Adipose tissue (tissue), 3 donors: ENCODE measurements at regions not wholly inside any gene's neighbourhood (a gene's known extent, or its start where the extent isn't known, plus 50 kb on each side); places are given as distances from the start of the nearest gene placed in this dataset.

Experiments used
- H3K27ac ChIP-seq: one replicate; pipeline ENCODE4 v1.5.1; 2013; ENCODE audit warnings: low read depth, low read length
- WGBS, 3 donors: extraction: QIAGEN DNeasy Blood & Tissue Kit; methylation state at CpG; one replicate each; pipeline ENCODE4 v1.1.7; 2013; 5-methylcytosine and 5-hydroxymethylcytosine counted together
- donor health status: healthy with polysubstance abuse.
- donor health status: Bipolar disorder and iron deficiency.
- donor health status: healthy.

DNA sequence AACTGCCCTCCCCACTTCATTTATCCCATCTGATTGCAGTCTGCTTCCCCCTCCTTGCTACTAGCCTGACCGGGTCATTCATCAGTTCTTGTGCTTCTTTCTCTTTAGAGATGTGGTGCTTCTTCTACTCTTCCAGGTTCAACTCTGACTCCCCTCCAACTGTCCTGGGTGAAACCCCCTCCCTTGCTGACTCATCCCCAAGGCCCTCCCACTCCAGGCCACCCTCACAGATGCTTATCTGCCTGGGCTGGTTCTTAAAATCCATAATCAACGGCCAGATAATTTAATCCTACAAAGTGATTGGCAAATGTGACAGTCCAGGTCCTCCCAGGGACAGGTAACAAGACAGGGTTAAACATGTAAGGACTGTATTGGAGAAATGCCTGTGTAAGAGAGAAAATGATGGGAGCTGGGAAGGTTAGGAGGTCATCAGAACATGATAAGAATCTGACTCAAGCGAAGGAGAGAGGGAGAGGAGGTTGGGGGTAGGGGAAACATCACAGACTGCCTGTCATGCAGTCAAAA is 182.8 kb upstream of the C1QTNF7 start:
- H3K27ac ChIP-seq: no peak overlapping the region
- WGBS, 3 donors: 49 to 77% (median 69%) methylated on average over 3 of the region's 3 CpGs

DNA sequence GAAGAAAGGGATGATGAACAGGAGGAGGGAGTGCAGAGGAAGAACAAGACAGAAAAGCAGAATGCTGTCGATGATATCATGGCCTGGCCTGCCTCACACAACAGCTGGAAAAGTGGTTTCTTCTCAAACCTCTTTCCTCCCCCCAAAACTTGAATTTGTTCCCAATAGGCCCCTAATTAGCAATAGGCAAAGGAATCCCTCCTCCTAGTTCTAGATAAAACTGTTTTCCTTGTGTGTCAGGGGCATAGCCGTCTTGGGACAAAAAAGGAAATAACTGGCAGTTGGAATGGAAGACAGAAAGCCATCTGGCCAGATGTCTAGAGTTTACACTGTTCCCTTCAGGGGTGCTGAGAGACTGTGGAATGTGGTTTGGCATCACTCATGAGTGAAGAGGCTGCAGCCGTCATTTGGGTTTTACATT is 177.8 kb upstream of the C1QTNF7 start:
- WGBS, 3 donors: 41 to 57% (median 44%) methylated on average over 3 of the region's 3 CpGs
- H3K27ac ChIP-seq: no peak overlapping the region

DNA sequence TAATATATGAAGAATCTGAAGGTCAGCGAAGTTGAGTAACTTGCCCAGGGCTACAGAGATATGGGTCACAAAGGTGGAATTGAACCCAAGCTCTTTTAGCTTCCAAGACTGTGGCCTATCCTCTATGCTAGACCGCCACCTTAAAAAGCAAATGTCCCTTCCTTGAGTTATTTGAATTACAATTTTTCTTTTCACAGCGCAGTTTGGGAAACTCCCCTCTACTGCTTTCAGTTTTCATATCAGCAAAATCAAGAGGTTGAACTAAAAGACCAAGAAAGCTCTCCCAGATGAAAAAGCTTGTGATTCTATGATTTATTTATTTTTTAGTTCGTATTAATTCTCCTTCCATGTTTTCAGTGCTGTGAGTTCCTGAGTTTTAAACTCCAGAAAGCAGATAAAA is 174.5 kb upstream of the C1QTNF7 start:
- 65 to 79% (median 73%) methylated on average over 4 of the region's 4 CpGs for WGBS, 3 donors
- no peak overlapping the region for H3K27ac ChIP-seq

GRCh38 chr4:15254236-15254880 is 173.5 kb upstream of the C1QTNF7 start:
- WGBS, 3 donors: 53 to 78% (median 56%) methylated on average over 7 of the region's 7 CpGs
- no peak overlapping the region for H3K27ac ChIP-seq

- no peak overlapping the region for H3K27ac ChIP-seq
- WGBS, 3 donors: 59 to 88% (median 62%) methylated on average over 4 of the region's 4 CpGs
Measured at GRCh38 chr4:15255537-15255936, 172.3 kb upstream of the C1QTNF7 start.

GRCh38 chr4:15260758-15261157 is 167.1 kb upstream of the C1QTNF7 start:
- no peak overlapping the region for H3K27ac ChIP-seq
- WGBS, 3 donors: 61 to 73% (median 67%) methylated on average over 5 of the region's 5 CpGs

DNA sequence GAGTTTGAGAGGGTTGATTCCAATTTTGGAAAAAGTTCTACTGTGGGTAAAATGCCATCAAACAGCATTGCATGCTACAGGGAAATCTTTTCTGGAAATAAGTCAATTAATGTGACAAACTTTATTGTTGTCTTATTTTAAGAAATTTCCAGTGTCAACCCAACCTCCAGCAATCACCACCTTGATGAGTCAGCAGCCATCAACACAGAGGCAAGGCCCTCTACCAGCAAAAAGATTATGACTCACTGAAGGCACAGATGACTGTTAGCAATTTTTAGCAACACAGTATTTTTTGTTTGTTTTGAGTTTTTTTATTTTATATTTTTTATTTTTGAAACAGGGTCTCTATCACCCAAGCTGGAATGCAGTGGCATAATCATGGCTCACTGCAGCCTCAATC is 165.4 kb upstream of the C1QTNF7 start:
- H3K27ac ChIP-seq: no peak overlapping the region

GRCh38 chr4:15270201-15270600 is 157.6 kb upstream of the C1QTNF7 start:
- WGBS, 3 donors: 57 to 72% (median 68%) methylated on average over 2 of the region's 2 CpGs
- no peak overlapping the region for H3K27ac ChIP-seq

GRCh38 chr4:15286041-15286440 is 141.8 kb upstream of the C1QTNF7 start:
- WGBS, 3 donors: 95 to 98% (median 96%) methylated on average over 2 of the region's 2 CpGs

DNA sequence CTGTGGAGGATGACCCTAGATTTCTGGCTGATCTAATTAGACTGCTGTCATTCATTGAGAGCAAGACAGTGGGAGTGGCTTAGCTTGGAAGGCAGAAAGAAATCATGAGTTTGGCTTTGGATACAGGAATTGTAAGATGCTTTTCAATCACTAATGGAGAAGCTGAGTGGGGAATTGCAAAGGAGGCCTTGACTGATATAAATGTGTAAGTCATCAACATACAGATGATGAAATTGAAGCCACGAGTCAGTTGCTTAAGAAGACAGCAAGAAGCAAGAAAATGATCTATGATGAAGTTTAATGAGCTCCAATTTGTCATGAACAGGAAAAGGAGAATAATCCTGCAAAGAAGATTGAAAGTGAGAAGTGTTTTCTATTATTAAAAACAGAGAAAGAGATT is 136.7 kb upstream of the C1QTNF7 start:
- 18 to 53% (median 29%) methylated on average over 1 of the region's 1 CpG for WGBS, 3 donors
- no peak overlapping the region for H3K27ac ChIP-seq

More at GRCh38 chr4:15286041-15286440, 141.8 kb upstream of the C1QTNF7 start:
- H3K27ac ChIP-seq: no peak overlapping the region

DNA sequence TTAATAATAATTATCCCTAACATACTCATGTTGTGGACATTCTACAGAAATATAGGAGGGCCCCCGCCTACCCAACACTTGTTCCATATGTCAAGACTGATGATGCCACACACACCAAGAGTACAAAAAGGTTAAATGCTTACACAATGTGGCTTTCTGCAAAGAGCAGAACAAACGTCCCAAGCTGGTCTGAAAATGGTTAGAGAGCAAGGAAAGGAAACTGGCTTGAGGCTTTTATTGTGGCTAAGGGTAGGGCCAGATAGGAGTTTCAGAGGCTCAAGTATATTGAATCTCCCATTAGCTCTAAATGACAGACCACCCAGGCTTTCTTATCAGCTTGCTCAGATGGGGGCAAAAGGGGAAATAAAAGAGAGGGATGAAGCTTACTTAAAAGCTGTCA is 134.1 kb upstream of the C1QTNF7 start:
- H3K27ac ChIP-seq: no peak overlapping the region
- 45 to 57% (median 50%) methylated on average over 2 of the region's 2 CpGs for WGBS, 3 donors

DNA sequence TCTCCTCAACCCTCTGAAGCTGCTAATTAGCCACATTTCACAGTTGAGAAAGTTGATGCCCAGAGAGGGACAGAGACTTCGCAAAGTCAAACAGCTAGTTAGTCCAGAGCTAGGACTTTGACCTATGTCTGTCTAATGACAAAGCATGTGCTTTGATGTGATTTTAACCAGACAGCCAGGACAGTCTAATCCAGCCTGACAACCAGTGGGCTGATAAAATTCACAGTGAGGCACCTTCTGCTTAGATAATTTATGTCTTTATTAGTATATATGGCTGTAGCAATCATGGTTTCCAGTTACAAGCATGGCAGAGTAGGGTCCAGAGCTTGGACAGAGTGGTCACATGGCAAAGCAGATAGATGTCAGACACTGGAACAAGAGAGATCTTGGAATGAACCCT is 133.6 kb upstream of the C1QTNF7 start:
- H3K27ac ChIP-seq: no peak overlapping the region
- WGBS, 3 donors: 79 to 100% (median 90%) methylated on average over 1 of the region's 1 CpG

DNA sequence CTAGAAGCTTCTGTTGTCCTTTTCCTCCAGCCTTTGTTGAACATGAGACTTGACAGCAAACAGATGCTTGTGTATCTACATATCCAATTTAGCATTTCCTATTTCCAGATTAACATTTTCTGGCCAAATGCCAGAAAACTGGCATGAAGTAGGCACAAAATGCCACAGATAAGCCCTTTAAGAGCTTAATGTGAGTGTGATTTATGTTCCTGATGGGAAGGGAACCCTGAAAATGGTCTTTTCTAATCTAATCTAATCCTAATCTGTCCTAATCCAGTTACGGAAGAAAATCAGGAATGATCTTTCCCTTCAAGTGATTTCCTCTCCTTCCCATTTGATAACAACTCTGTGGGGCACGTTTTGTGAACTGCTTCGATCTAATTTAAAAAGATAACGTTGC is 133.0 kb upstream of the C1QTNF7 start:
- H3K27ac ChIP-seq: no peak overlapping the region
- WGBS, 3 donors: 43 to 58% (median 44%) methylated on average over 4 of the region's 4 CpGs

GRCh38 chr4:15295421-15296162 is 132.2 kb upstream of the C1QTNF7 start:
- H3K27ac ChIP-seq: no peak overlapping the region
- 62 to 67% (median 67%) methylated on average over 8 of the region's 8 CpGs for WGBS, 3 donors

GRCh38 chr4:15297344-15297743 is 130.5 kb upstream of the C1QTNF7 start:
- no peak overlapping the region for H3K27ac ChIP-seq
- 92% methylated on average over 3 of the region's 3 CpGs for WGBS, 3 donors

DNA sequence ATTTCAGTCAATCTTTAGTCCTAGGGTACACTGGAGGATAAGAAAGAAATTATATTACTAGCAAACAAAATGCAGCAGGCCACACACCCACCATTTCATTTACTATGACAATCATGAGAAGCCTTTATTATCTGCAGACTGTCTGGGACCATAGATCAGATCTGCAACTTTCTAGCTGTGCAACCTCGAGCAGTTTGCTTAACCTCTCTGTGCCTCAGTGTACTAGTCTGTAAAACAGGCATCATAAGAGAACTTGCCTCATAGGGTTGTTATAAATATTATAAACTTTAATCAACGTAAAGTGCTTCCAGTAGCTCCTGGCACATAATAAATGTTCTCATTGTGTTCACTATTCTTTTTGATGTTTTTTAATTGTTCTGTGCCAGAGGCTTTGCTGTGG is 128.2 kb upstream of the C1QTNF7 start:
- WGBS, 3 donors: 60 to 84% (median 72%) methylated on average over 2 of the region's 2 CpGs
- no peak overlapping the region for H3K27ac ChIP-seq

DNA sequence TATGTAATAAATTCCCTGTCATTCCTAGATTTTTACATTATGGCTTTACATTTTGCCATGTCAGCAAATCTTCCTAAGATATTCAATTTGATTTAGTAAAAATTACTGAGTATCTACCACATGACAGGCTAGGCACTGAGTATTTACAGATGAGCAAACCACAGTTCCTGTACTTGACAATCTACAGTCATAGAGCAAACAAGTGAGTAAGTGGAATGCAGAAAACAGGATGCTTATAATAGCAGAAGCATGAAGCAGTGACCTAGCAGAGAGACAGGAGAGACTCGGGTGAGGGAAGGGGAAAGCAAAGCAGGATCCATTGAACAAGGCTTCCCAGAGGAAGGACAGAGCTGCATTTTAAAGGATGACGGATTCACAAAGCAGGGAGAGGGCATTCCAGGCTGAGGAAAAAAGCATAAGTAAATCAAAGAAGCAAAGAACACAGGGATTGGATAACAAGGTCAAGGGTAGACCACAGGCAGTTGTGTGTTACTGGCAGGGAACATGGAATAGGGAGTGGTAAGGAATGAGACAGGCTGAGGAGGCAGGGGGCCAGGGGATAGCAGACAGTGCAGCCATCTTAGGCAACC is 124.7 kb upstream of the C1QTNF7 start:
- 47 to 65% (median 62%) methylated on average over 2 of the region's 2 CpGs for WGBS, 3 donors
- H3K27ac ChIP-seq: no peak overlapping the region

- 41 to 62% (median 58%) methylated on average over 3 of the region's 3 CpGs for WGBS, 3 donors
- H3K27ac ChIP-seq: no peak overlapping the region
Measured at GRCh38 chr4:15314974-15315373, 112.9 kb upstream of the C1QTNF7 start.

DNA sequence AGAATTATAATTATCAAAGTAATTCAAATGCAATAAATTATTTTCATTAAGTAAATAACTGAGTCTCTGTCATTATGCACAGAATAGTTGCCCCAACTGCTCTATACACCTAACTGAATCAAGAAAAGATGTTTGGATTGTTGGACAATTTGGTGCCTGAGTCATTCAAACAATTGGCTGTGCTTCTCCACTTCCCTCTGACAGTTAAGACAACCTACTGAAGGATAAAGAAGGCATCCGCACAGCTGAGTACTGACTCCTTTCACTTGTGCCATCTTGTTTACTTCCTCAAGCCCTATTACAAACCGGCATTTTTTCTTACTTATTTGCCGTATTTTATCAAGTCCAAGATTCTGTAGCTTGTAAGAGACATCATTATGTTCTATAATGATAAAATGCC is 110.6 kb upstream of the C1QTNF7 start:
- H3K27ac ChIP-seq: no peak overlapping the region
- WGBS, 3 donors: 87 to 89% (median 87%) methylated on average over 3 of the region's 3 CpGs
